WERI-Rb-1 (cell line): ENCODE measurements at regions not wholly inside any gene's neighbourhood (a gene's known extent, or its start where the extent isn't known, plus 50 kb on each side); places are given as distances from the start of the nearest gene placed in this dataset.

Source experiments
- DNase-seq: peaks from one replicate; pipeline ENCODE4 v3.0.0-alpha.2; 2020
- H3K27ac ChIP-seq: fragments of 250-450 bp; sonication (Bioruptor Pico); 2 replicates; pipeline ENCODE4 v1.5.1; 2020; ENCODE audit warnings: mild to moderate bottlenecking, moderate library complexity
- H3K27me3 ChIP-seq: fragments of 250-450 bp; sonication (Bioruptor Pico); 2 replicates; pipeline ENCODE4 v1.5.1; 2021; ENCODE audit warnings: mild to moderate bottlenecking, low read depth, moderate library complexity; ENCODE audit not compliant: insufficient read depth, severe bottlenecking
- H3K36me3 ChIP-seq: fragments of 250-450 bp; sonication (Bioruptor Pico); 2 replicates; pipeline ENCODE4 v1.5.1; 2020; ENCODE audit warnings: mild to moderate bottlenecking, moderate library complexity
- H3K4me3 ChIP-seq: 2 replicates; pipeline ENCODE4 v1.5.1; 2011; ENCODE audit warnings: low read depth, mild to moderate bottlenecking, control low read depth, low read length
- H3K9me3 ChIP-seq: fragments of 250-450 bp; sonication (Bioruptor Pico); 2 replicates; pipeline ENCODE4 v1.5.1; 2021; ENCODE audit warnings: mild to moderate bottlenecking, moderate library complexity; ENCODE audit not compliant: severe bottlenecking
- CTCF ChIP-seq: IDR thresholded peaks from 2 replicates; pipeline ENCODE4 v1.5.1; 2011; ENCODE audit warnings: low read depth, mild to moderate bottlenecking, control low read depth, inconsistent platforms, low read length

- Histone ChIP-seq H3K27me3 (no peaks in the 10 kb centered on the region), H3K27ac (no peak overlapping the region), H3K36me3 (no peaks in the 10 kb centered on the region), H3K4me3 (no peak overlapping the region), H3K9me3 (no peaks in the 10 kb centered on the region)
- no peak for DNase-seq
- no peak for TF ChIP-seq CTCF
These were observed 64.1 kb upstream of the MAD2L1 start for GRCh38 chr4:120130786-120131185.
